Hepatocyte (in vitro differentiated cells): ENCODE measurements at regions not wholly inside any gene's neighbourhood (a gene's known extent, or its start where the extent isn't known, plus 50 kb on each side); places are given as distances from the start of the nearest gene placed in this dataset.

Experiments used
- CTCF ChIP-seq: fragments of 200-600 bp; sonication (generic); IDR thresholded peaks from 2 replicates; pipeline ENCODE4 v1.5.1; 2016; ENCODE audit warnings: antibody characterized with exemption, mild to moderate bottlenecking; ENCODE audit not compliant: poor library complexity
- EZH2phosphoT487 ChIP-seq: fragments of 200-600 bp; sonication (generic); IDR thresholded peaks from one replicate; pipeline ENCODE4 v1.6.1; 2018; ENCODE audit warnings: antibody characterized with exemption, mild to moderate bottlenecking, low read depth, moderate library complexity; ENCODE audit not compliant: unreplicated experiment, severe bottlenecking

- TF ChIP-seq CTCF = no peak
- no peak for TF ChIP-seq EZH2phosphoT487
Observed at GRCh38 chr2:163066085-163066484, 227.5 kb upstream of the KCNH7 start.
